Osteocyte (in vitro differentiated cells): ENCODE measurements at regions not wholly inside any gene's neighbourhood (a gene's known extent, or its start where the extent isn't known, plus 50 kb on each side); places are given as distances from the start of the nearest gene placed in this dataset.

Experiments used
- DNase-seq: peaks from one replicate; pipeline ENCODE4 v3.0.0; 2021; ENCODE audit warnings: mixed read lengths; ENCODE audit not compliant: unreplicated experiment; ENCODE audit errors: extremely low spot score
- H3K27ac Mint-ChIP-seq: one replicate; pipeline ENCODE4 v1.8.0; 2021; ENCODE audit warnings: mild to moderate bottlenecking, mixed read lengths; ENCODE audit not compliant: unreplicated experiment
- H3K27me3 Mint-ChIP-seq: one replicate; pipeline ENCODE4 v1.8.0; 2021; ENCODE audit warnings: mixed read lengths; ENCODE audit not compliant: unreplicated experiment
- H3K36me3 Mint-ChIP-seq: one replicate; pipeline ENCODE4 v1.8.0; 2021; ENCODE audit warnings: mixed read lengths; ENCODE audit not compliant: unreplicated experiment
- H3K4me1 Mint-ChIP-seq: one replicate; pipeline ENCODE4 v1.8.0; 2021; ENCODE audit warnings: mixed read lengths; ENCODE audit not compliant: unreplicated experiment
- H3K4me3 Mint-ChIP-seq: one replicate; pipeline ENCODE4 v1.8.0; 2021; ENCODE audit warnings: mild to moderate bottlenecking, moderate library complexity, mixed read lengths; ENCODE audit not compliant: unreplicated experiment
- H3K9me3 Mint-ChIP-seq: one replicate; pipeline ENCODE4 v1.8.0; 2021; ENCODE audit warnings: mixed read lengths; ENCODE audit not compliant: unreplicated experiment
- CTCF ChIP-seq: fragments of 200-600 bp; sonication (generic); IDR thresholded peaks from 2 replicates; pipeline ENCODE4 v1.5.0; 2021; ENCODE audit warnings: antibody characterized with exemption, mild to moderate bottlenecking, moderate library complexity

DNA sequence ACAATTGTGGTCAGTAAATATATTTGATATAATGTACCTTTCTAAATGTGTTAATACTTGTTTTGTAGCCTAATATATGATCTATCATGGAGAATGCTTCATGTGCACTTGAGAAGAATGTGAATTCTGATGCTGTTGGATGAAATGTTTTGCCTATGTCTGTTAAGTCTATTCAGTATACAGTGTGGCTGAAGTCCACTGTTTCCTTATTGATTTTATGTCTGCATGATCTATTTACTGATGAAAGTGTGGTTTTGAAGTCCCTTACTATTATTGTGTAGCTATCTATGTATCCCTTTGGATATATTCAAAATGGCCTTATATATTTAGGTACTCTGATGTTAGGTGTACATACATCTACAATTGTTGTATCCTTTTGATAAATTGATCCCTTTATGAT lies 515.8 kb upstream of the EPHA5 start:
- no peak for TF ChIP-seq CTCF
- H3K9me3 Mint-ChIP-seq: peaks cover 10% of the 10 kb centered on the region
- peaks cover 10% of the 10 kb centered on the region for H3K4me1 Mint-ChIP-seq
- H3K4me3 Mint-ChIP-seq: no peak overlapping the region
- H3K27me3 Mint-ChIP-seq: no peaks in the 10 kb centered on the region
- no peak overlapping the region for H3K27ac Mint-ChIP-seq
- peaks cover 8% of the 10 kb centered on the region for H3K36me3 Mint-ChIP-seq
- DNase-seq: no peak

DNA sequence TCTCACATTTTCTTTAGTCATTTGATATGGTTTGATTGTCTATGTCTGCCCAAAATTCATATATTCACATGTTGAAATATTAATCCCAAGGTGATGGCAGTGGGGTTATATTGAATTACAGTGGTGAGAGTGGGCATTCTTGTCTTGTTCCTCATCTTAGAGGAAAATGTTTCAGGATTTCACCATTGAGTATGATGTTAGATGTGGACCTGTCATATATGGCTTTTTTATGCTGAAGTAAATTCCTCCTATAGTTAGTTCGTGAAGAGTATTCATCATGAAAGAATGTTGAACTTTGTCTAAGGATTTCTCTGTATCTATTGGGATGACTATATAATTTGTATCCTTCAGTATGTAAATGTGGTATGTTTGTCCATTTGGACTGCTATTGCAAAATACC lies 512.3 kb upstream of the EPHA5 start:
- no peaks in the 10 kb centered on the region for H3K27me3 Mint-ChIP-seq
- H3K9me3 Mint-ChIP-seq: peaks cover 13% of the 10 kb centered on the region
- H3K4me3 Mint-ChIP-seq: no peak overlapping the region
- peaks cover 8% of the 10 kb centered on the region for H3K36me3 Mint-ChIP-seq
- no peak for DNase-seq
- H3K4me1 Mint-ChIP-seq: peaks cover 25% of the 10 kb centered on the region
- no peak for TF ChIP-seq CTCF
- H3K27ac Mint-ChIP-seq: no peak overlapping the region

GRCh38 chr4:66178906-66179305 lies 508.6 kb upstream of the EPHA5 start:
- H3K4me3 Mint-ChIP-seq: peak overlapping the region; percentile 18
- peak overlapping the region; percentile 85 for H3K27ac Mint-ChIP-seq
- H3K9me3 Mint-ChIP-seq: peaks cover 25% of the 10 kb centered on the region
- H3K4me1 Mint-ChIP-seq: peaks cover 34% of the 10 kb centered on the region
- no peaks in the 10 kb centered on the region for H3K27me3 Mint-ChIP-seq
- H3K36me3 Mint-ChIP-seq: peaks cover 19% of the 10 kb centered on the region
- DNase-seq: no peak
- TF ChIP-seq CTCF: peak; percentile 47

DNA sequence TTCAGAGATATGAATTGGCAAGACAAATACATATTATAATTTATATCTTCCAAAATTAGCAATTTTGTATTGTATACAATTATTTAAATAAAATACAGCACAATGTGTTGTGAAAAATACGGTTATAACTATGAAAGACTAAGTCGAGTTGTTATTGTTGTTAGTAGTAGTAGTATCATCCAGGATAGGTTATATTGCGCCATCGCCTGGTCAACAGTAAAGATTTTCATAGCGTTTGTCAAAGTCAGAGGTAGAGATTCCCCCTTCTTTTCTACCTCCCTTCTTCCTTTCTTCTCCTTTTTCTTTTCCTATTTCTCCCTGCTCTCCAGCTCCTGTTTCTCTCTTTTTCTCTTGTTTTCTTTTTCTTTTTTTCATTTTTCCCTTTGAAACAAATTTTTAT lies 499.1 kb upstream of the EPHA5 start:
- no peak for DNase-seq
- Mint-ChIP-seq H3K27me3 (no peaks in the 10 kb centered on the region), H3K4me3 (no peak overlapping the region), H3K27ac (no peak overlapping the region), H3K36me3 (peaks cover 7% of the 10 kb centered on the region), H3K4me1 (peaks cover 2% of the 10 kb centered on the region), H3K9me3 (peaks cover 20% of the 10 kb centered on the region)
- TF ChIP-seq CTCF: peak; percentile 53

DNA sequence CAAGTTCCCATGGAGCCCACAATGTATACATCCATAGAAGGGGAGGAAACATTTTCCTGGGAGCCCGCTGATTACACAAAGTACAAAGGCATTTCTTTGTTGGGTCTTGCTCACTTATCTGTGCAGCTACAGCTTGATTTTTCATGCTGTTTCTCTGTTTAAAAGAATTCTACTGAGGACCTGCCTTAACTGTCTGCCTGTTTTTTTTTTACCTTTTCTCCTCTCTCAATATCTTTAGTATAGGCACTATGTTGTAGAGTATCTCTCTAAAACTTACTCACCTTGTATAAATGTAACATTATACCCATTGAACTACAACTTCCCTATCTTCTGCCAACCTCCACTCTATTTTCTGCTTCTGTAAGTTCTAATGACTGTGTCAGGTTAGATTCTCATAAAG lies 494.6 kb upstream of the EPHA5 start:
- no peaks in the 10 kb centered on the region for H3K27me3 Mint-ChIP-seq
- H3K27ac Mint-ChIP-seq: no peak overlapping the region
- no peak for TF ChIP-seq CTCF
- peaks cover 2% of the 10 kb centered on the region for H3K4me1 Mint-ChIP-seq
- H3K9me3 Mint-ChIP-seq: peaks cover 17% of the 10 kb centered on the region
- DNase-seq: no peak
- H3K4me3 Mint-ChIP-seq: no peak overlapping the region
- peaks cover 7% of the 10 kb centered on the region for H3K36me3 Mint-ChIP-seq
